ENCODE measurements at regions not wholly inside any gene's neighbourhood (a gene's known extent, or its start where the extent isn't known, plus 50 kb on each side); places are given as distances from the start of the nearest gene placed in this dataset.
A peak's percentile ranks its signal among the peaks of the same experiment; 100 is the strongest.
"Not testable (repeated sequence)": the region's sequence is repeated elsewhere in the genome, so short reads cannot be mapped to it uniquely, and the experiment has no call there.

- H3K4me1 ChIP-seq (ENCODE audit: control extremely low read depth in 1 of 4, control insufficient read depth in 4 of 4, insufficient read depth in 4 of 4, low read length in 3 of 4): no peaks in the 10 kb centered on the region
- H3K36me3 ChIP-seq (ENCODE audit: control insufficient read depth in 4 of 4, insufficient read depth in 4 of 4, low read length in 3 of 4): peaks cover 22 to 91% (median 61%) of the 10 kb centered on the region in 4 experiments
- POLR2A ChIA-PET: interaction anchor here (0.7 kb wide), 1 partner anchor 1977 kb away, joined by 3 read pairs; no protein-coding TSS in a partner anchor
- no peaks in the 10 kb centered on the region for H3K27me3 ChIP-seq (replicated peaks in 2 of 5; ENCODE audit: control insufficient read depth in 4 of 5, insufficient read depth in 5 of 5, low read length in 4 of 5)
- no CpG with 5 or more reads among the region's 2 CpGs for WGBS (ENCODE audit: insufficient coverage)
- H3K4me3 ChIP-seq (ENCODE audit: control insufficient read depth in 1 of 7, extremely low read depth in 1 of 7, insufficient read depth in 4 of 7, low read depth in 2 of 7, low read length in 6 of 7): no peak overlapping the region
- H3K27ac ChIP-seq (ENCODE audit: insufficient read depth in 1 of 2, low read depth in 1 of 2, low read length in 2 of 2, poor library complexity in 1 of 2, severe bottlenecking in 2 of 2): no peak overlapping the region
- CTCF ChIA-PET: interaction anchor here (1.1 kb wide), 1 partner anchor 11 kb away, joined by 3 read pairs; no protein-coding TSS in a partner anchor
- peaks cover 3 to 38% (median 25%) of the 10 kb centered on the region in 5 experiments for H3K9me3 ChIP-seq (ENCODE audit: control extremely low read depth in 1 of 5, control insufficient read depth in 4 of 5, insufficient read depth in 2 of 5, low read depth in 1 of 5, low read length in 4 of 5)
- no peak for DNase-seq
These were observed 86.4 kb upstream of the ZNF746 start for GRCh38 chr7:149584009-149584408.

GRCh38 chr7:149580328-149580727 lies 82.7 kb upstream of the ZNF746 start:
- no peak overlapping the region for H3K27ac ChIP-seq (ENCODE audit: insufficient read depth in 1 of 2, low read depth in 1 of 2, low read length in 2 of 2, poor library complexity in 1 of 2, severe bottlenecking in 2 of 2)
- H3K9me3 ChIP-seq (ENCODE audit: control extremely low read depth in 1 of 5, control insufficient read depth in 4 of 5, insufficient read depth in 2 of 5, low read depth in 1 of 5, low read length in 4 of 5): peaks cover 3 to 44% (median 30%) of the 10 kb centered on the region in 5 experiments
- POLR2A ChIA-PET: no interaction called here
- peaks cover 12 to 60% (median 36%) of the 10 kb centered on the region in 4 experiments for H3K36me3 ChIP-seq (ENCODE audit: control insufficient read depth in 4 of 4, insufficient read depth in 4 of 4, low read length in 3 of 4)
- no peak for DNase-seq
- H3K4me3 ChIP-seq (ENCODE audit: control insufficient read depth in 1 of 7, extremely low read depth in 1 of 7, insufficient read depth in 4 of 7, low read depth in 2 of 7, low read length in 6 of 7): peak overlapping the region in 1 of 7 experiments; percentile 28
- no peaks in the 10 kb centered on the region for H3K4me1 ChIP-seq (ENCODE audit: control extremely low read depth in 1 of 4, control insufficient read depth in 4 of 4, insufficient read depth in 4 of 4, low read length in 3 of 4)
- WGBS (ENCODE audit: insufficient coverage): 100% methylated on average over 5 of the region's 6 CpGs
- CTCF ChIA-PET: interaction anchor here (0.5 to 1.5 kb wide), 2 partner anchors 13 to 358 kb away, joined by 3 to 4 read pairs; no protein-coding TSS in a partner anchor
- H3K27me3 ChIP-seq (replicated peaks in 2 of 5; ENCODE audit: control insufficient read depth in 4 of 5, insufficient read depth in 5 of 5, low read length in 4 of 5): no peaks in the 10 kb centered on the region

DNA sequence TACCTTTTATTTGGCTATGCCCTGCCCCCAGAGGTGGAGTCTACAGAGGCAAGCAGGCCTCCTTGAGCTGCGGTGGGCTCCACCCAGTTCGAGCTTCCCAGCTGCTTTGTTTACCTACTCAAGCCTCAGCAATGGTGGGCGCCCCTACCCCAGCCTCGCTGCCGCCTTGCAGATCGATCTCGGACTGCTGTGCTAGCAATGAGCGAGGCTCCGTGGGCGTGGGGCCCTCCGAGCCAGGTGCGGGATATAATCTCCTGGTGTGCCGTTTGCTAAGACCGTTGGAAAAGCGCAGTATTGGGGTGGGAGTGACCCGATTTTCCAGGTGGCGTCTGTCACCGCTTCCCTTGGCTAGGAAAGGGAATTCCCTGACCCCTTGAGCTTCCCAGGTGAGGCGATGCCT lies 81.8 kb upstream of the ZNF746 start:
- DNase-seq; H3K27me3 ChIP-seq (replicated peaks in 2 of 5; ENCODE audit: control insufficient read depth in 4 of 5, insufficient read depth in 5 of 5, low read length in 4 of 5); H3K4me1 ChIP-seq (ENCODE audit: control extremely low read depth in 1 of 4, control insufficient read depth in 4 of 4, insufficient read depth in 4 of 4, low read length in 3 of 4); H3K27ac ChIP-seq (ENCODE audit: insufficient read depth in 1 of 2, low read depth in 1 of 2, low read length in 2 of 2, poor library complexity in 1 of 2, severe bottlenecking in 2 of 2); POLR2A ChIA-PET; H3K4me3 ChIP-seq (ENCODE audit: control insufficient read depth in 1 of 7, extremely low read depth in 1 of 7, insufficient read depth in 4 of 7, low read depth in 2 of 7, low read length in 6 of 7): not testable (repeated sequence)
- H3K36me3 ChIP-seq (ENCODE audit: control insufficient read depth in 4 of 4, insufficient read depth in 4 of 4, low read length in 3 of 4): peaks cover 8 to 51% (median 28%) of the 10 kb centered on the region in 4 experiments
- CTCF ChIA-PET: interaction anchor here (1.5 kb wide), 1 partner anchor 14 kb away, joined by 4 read pairs; no protein-coding TSS in a partner anchor
- WGBS (ENCODE audit: insufficient coverage): 97% methylated on average over 13 of the region's 19 CpGs
- peaks cover 3 to 39% (median 25%) of the 10 kb centered on the region in 5 experiments for H3K9me3 ChIP-seq (ENCODE audit: control extremely low read depth in 1 of 5, control insufficient read depth in 4 of 5, insufficient read depth in 2 of 5, low read depth in 1 of 5, low read length in 4 of 5)

GRCh38 chr7:149574428-149574827 lies 76.8 kb upstream of the ZNF746 start:
- H3K27ac ChIP-seq (ENCODE audit: insufficient read depth in 1 of 2, low read depth in 1 of 2, low read length in 2 of 2, poor library complexity in 1 of 2, severe bottlenecking in 2 of 2); POLR2A ChIA-PET; DNase-seq; H3K27me3 ChIP-seq (replicated peaks in 2 of 5; ENCODE audit: control insufficient read depth in 4 of 5, insufficient read depth in 5 of 5, low read length in 4 of 5); H3K4me3 ChIP-seq (ENCODE audit: control insufficient read depth in 1 of 7, extremely low read depth in 1 of 7, insufficient read depth in 4 of 7, low read depth in 2 of 7, low read length in 6 of 7); CTCF ChIA-PET; H3K4me1 ChIP-seq (ENCODE audit: control extremely low read depth in 1 of 4, control insufficient read depth in 4 of 4, insufficient read depth in 4 of 4, low read length in 3 of 4): not testable (repeated sequence)
- peaks cover 4 to 38% (median 17%) of the 10 kb centered on the region in 5 experiments for H3K9me3 ChIP-seq (ENCODE audit: control extremely low read depth in 1 of 5, control insufficient read depth in 4 of 5, insufficient read depth in 2 of 5, low read depth in 1 of 5, low read length in 4 of 5)
- WGBS (ENCODE audit: insufficient coverage): 100% methylated on average over 1 of the region's 2 CpGs
- peaks cover 2 to 22% (median 8%) of the 10 kb centered on the region in 4 experiments for H3K36me3 ChIP-seq (ENCODE audit: control insufficient read depth in 4 of 4, insufficient read depth in 4 of 4, low read length in 3 of 4)

DNA sequence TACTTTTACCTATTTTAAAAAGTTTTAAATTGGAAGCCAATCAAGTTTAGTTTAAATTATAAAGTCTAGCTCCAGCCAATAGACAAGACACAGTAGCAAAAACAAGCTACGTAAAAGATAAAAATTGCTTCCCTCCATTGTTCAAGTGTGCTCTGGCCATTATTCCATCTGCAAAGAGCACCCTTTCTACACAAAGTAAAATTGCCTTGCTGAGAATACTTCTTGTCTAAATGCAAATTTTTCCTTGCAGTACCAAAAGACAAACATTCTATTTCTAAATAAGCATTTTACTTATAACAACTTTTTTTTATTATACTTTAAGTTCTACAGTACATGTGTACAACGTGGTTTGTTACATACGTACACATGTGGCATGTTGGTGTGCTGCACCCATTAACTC lies 75.9 kb upstream of the ZNF746 start:
- Histone ChIP-seq H3K27ac (ENCODE audit: insufficient read depth in 1 of 2, low read depth in 1 of 2, low read length in 2 of 2, poor library complexity in 1 of 2, severe bottlenecking in 2 of 2) (no peak overlapping the region), H3K9me3 (ENCODE audit: control extremely low read depth in 1 of 5, control insufficient read depth in 4 of 5, insufficient read depth in 2 of 5, low read depth in 1 of 5, low read length in 4 of 5) (peaks cover 5 to 41% (median 15%) of the 10 kb centered on the region in 5 experiments), H3K4me3 (ENCODE audit: control insufficient read depth in 1 of 7, extremely low read depth in 1 of 7, insufficient read depth in 4 of 7, low read depth in 2 of 7, low read length in 6 of 7) (no peak overlapping the region), H3K27me3 (replicated peaks in 2 of 5; ENCODE audit: control insufficient read depth in 4 of 5, insufficient read depth in 5 of 5, low read length in 4 of 5) (no peaks in the 10 kb centered on the region), H3K36me3 (ENCODE audit: control insufficient read depth in 4 of 4, insufficient read depth in 4 of 4, low read length in 3 of 4) (peaks cover 2 to 20% (median 10%) of the 10 kb centered on the region in 4 experiments), H3K4me1 (ENCODE audit: control extremely low read depth in 1 of 4, control insufficient read depth in 4 of 4, insufficient read depth in 4 of 4, low read length in 3 of 4) (no peaks in the 10 kb centered on the region)
- 94% methylated on average over 2 of the region's 3 CpGs for WGBS (ENCODE audit: insufficient coverage)
- CTCF ChIA-PET: no interaction called here
- peak in 2 of 3 donors; percentile 29 to 46 for DNase-seq
- POLR2A ChIA-PET: no interaction called here

DNA sequence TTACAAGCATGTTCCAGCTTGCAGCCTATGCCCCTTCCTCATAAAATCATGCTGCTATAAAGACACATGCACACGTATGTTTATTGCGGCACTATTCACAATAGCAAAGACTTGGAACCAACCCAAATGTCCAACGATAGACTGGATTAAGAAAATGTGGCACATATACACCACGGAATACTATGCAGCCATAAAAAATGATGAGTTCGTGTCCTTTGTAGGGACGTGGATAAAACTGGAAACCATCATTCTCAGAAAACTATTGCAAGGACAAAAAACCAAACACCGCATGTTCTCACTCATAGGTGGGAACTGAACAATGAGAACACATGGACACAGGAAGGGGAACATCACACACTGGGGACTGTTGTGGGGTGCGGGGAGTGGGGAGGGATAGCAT lies 75.3 kb upstream of the ZNF746 start:
- CTCF ChIA-PET; POLR2A ChIA-PET; DNase-seq; H3K27ac ChIP-seq (ENCODE audit: insufficient read depth in 1 of 2, low read depth in 1 of 2, low read length in 2 of 2, poor library complexity in 1 of 2, severe bottlenecking in 2 of 2); H3K4me3 ChIP-seq (ENCODE audit: control insufficient read depth in 1 of 7, extremely low read depth in 1 of 7, insufficient read depth in 4 of 7, low read depth in 2 of 7, low read length in 6 of 7); H3K4me1 ChIP-seq (ENCODE audit: control extremely low read depth in 1 of 4, control insufficient read depth in 4 of 4, insufficient read depth in 4 of 4, low read length in 3 of 4); H3K27me3 ChIP-seq (replicated peaks in 2 of 5; ENCODE audit: control insufficient read depth in 4 of 5, insufficient read depth in 5 of 5, low read length in 4 of 5): not testable (repeated sequence)
- WGBS (ENCODE audit: insufficient coverage): no CpG with 5 or more reads among the region's 8 CpGs
- Histone ChIP-seq H3K36me3 (ENCODE audit: control insufficient read depth in 4 of 4, insufficient read depth in 4 of 4, low read length in 3 of 4) (peaks cover 4 to 26% (median 15%) of the 10 kb centered on the region in 4 experiments), H3K9me3 (ENCODE audit: control extremely low read depth in 1 of 5, control insufficient read depth in 4 of 5, insufficient read depth in 2 of 5, low read depth in 1 of 5, low read length in 4 of 5) (peaks cover 5 to 43% (median 20%) of the 10 kb centered on the region in 5 experiments)

DNA sequence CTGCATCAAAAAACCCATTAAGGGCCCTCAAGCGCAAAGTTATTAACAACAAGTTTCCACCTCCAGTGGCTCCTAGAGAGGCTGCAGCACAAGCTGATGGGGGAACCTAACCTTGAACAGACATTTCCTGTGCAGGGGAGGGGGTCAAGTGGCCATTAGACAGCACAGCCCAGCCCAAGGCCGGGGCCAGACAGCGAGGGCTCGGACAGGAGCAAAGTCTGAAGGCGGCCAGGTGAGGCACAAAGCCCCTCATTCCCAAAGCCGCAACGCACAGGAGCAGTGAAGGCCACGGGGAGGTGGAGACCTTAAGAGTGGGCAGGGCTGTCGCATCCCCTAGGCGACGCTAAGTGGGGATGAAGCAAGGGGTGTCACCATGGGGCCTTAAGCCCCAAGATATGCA lies 73.2 kb upstream of the ZNF746 start:
- no peak overlapping the region for H3K27ac ChIP-seq (ENCODE audit: insufficient read depth in 1 of 2, low read depth in 1 of 2, low read length in 2 of 2, poor library complexity in 1 of 2, severe bottlenecking in 2 of 2)
- POLR2A ChIA-PET: no interaction called here
- WGBS (ENCODE audit: insufficient coverage): 98% methylated on average over 10 of the region's 11 CpGs
- no peak for DNase-seq
- H3K9me3 ChIP-seq (ENCODE audit: control extremely low read depth in 1 of 5, control insufficient read depth in 4 of 5, insufficient read depth in 2 of 5, low read depth in 1 of 5, low read length in 4 of 5): peaks cover 5 to 64% (median 33%) of the 10 kb centered on the region in 5 experiments
- no peak overlapping the region for H3K4me3 ChIP-seq (ENCODE audit: control insufficient read depth in 1 of 7, extremely low read depth in 1 of 7, insufficient read depth in 4 of 7, low read depth in 2 of 7, low read length in 6 of 7)
- CTCF ChIA-PET: no interaction called here
- peaks cover 11 to 48% (median 29%) of the 10 kb centered on the region in 4 experiments for H3K36me3 ChIP-seq (ENCODE audit: control insufficient read depth in 4 of 4, insufficient read depth in 4 of 4, low read length in 3 of 4)
- no peaks in the 10 kb centered on the region for H3K4me1 ChIP-seq (ENCODE audit: control extremely low read depth in 1 of 4, control insufficient read depth in 4 of 4, insufficient read depth in 4 of 4, low read length in 3 of 4)
- H3K27me3 ChIP-seq (replicated peaks in 2 of 5; ENCODE audit: control insufficient read depth in 4 of 5, insufficient read depth in 5 of 5, low read length in 4 of 5): no peaks in the 10 kb centered on the region
